NCI-H2107 treated with DMSO at 0.1 percent for 48 hours (cell line): ENCODE measurements at regions not wholly inside any gene's neighbourhood (a gene's known extent, or its start where the extent isn't known, plus 50 kb on each side); places are given as distances from the start of the nearest gene placed in this dataset.

Experiments
- DNase-seq: peaks from one replicate; lab custom pipeline; 2025; ENCODE audit not compliant: unreplicated experiment; lab: John Stamatoyannopoulos, UW

- DNase-seq, result no peak
These were observed 316.8 kb upstream of the TSHZ2 start for GRCh38 chr20:52655395-52655794.

DNA sequence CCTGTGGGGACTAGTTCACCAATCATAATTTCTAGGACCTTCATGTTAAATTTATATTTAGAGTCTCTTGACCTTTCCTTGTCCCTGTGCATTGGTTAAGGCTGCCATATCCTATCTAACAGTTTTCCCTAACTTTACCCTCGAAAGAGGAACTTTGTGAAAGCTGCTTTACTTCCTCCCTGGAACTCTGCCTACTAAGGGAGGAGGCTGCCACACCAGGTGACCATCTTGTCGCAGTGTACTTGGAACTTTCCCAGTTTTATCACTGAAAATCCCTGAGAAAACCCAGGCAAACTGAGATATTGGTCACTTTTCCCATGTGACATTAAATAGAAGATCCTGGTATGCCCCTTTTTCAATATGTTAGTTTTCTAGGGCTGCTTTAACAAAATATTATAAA lies 317.6 kb upstream of the TSHZ2 start:
- DNase-seq, result no peak

DNA sequence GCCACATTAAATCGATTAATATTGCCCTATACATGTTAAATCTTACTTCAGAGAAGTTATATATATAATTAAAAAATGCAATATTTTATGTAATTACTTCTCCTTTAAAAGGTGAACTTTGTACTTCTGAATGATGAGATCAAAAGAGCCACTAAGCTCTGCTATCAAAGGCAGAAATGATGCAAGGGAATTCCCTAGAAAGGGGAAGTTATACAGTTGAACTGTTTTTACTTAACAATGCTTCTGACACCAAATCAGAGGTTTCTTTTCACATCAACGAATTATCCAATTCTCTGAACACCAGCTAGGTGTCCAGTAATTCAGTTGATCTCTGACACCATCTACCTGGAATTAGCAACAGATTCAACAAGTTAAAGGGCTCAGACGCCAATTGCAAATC lies 319.9 kb upstream of the TSHZ2 start:
- no peak for DNase-seq

GRCh38 chr20:52649727-52650126 lies 322.4 kb upstream of the TSHZ2 start:
- DNase-seq, result no peak

DNA sequence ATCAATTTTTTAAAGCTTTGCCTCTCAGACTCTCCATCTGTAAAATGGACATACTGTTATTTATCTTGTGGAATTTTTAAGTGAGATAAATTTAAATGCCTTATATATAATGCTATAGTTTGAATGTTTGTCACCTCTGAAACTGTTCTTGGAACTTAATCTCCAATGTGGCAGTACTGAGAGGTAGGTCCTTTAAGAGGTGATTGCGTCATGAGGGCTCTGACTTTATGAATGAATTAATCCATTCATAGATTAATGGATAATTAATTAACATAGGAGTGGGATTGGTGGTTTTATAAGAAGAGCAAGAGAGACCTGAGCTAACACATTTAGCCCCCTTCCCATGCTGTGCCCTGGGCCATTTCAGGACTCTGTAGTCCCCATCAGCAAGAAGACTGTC lies 326.3 kb upstream of the TSHZ2 start:
- no peak for DNase-seq

- DNase-seq, result no peak
These were observed 329.1 kb upstream of the TSHZ2 start for GRCh38 chr20:52643034-52643433.

GRCh38 chr20:52637201-52637600 lies 335.0 kb upstream of the TSHZ2 start:
- no peak for DNase-seq

GRCh38 chr20:52631469-52631868 lies 340.7 kb upstream of the TSHZ2 start:
- DNase-seq, result no peak

DNA sequence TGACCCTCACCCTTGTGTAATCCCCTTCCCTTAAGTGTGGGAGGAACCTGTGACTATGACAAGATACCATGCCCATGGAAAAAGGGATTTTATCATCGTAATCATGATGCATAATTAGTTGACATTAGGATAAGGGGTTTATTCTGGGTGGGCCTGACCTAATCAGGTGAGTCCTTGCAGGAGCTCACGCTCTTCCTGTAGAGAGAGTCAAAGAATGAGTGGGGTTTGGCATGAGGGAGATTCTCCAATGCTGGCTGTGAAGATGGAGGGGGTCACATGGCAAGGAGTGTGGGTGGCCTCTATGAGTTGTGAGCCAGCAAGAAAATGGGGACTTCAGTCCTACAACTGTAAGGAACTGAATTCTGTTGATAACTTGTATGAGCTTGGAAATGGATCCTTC lies 342.0 kb upstream of the TSHZ2 start:
- DNase-seq, result no peak

GRCh38 chr20:52624281-52624680 lies 347.9 kb upstream of the TSHZ2 start:
- DNase-seq, result no peak

DNA sequence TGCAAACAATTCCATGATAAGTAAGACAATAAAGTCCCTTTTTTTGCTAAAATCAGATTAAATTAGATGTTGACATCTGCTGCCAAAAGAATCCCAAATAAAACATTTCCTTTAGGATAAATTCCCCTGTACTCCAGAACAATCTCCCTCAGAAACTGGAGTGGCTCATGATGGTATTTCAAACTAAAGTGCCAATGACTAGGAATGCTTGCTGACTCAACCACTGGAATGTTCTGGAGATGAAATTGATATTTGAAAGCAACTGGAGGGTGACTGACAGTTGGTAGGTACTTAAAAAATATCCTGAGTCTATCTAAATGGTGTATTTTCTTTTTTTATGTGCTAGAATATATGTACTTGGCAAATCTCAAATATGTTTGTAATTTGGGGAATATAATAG lies 350.1 kb upstream of the TSHZ2 start:
- no peak for DNase-seq

DNA sequence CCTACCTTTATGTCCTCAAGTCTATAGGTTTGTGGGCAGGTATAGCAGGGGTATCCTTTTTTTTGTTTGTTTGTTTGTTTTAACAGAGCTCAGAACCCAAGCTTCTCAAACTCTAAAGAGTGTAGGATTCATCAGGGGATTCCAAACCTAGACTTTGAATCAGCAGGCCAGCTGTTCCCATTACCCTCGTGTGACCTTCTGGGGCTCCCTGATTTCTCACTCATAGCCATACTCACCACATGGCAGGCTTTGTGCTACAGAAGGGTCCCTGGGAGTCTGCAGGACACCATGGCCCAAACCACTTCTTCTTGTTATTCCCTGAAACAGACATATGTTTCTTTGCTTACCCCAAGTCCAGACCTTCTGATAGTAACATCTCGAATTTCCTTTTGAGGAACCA lies 350.8 kb upstream of the TSHZ2 start:
- no peak for DNase-seq

- DNase-seq, result no peak
These were observed 352.5 kb upstream of the TSHZ2 start for GRCh38 chr20:52619671-52620070.

DNA sequence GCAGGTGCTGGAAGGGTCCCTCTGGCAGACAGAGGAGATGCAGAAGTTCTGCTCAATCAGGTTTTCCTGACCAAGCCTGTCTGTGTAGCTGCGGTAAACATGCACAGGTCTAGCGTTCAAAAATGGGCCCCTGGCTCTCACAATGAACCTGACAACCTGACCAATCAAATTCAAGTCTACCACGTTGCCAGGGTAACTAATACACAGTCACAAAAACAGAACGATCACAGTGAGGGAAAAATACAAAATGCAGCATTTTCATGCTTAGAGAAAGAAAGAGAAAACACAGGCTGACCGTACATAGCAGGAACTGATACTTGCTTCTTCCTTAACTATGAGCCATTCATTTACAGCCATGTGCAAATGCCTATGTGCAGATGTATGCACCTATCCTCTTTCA lies 353.1 kb upstream of the TSHZ2 start:
- no peak for DNase-seq

GRCh38 chr20:52616629-52617028 lies 355.5 kb upstream of the TSHZ2 start:
- DNase-seq, result no peak

- DNase-seq, result no peak
These were observed 357.9 kb upstream of the TSHZ2 start for GRCh38 chr20:52614051-52614863.

DNA sequence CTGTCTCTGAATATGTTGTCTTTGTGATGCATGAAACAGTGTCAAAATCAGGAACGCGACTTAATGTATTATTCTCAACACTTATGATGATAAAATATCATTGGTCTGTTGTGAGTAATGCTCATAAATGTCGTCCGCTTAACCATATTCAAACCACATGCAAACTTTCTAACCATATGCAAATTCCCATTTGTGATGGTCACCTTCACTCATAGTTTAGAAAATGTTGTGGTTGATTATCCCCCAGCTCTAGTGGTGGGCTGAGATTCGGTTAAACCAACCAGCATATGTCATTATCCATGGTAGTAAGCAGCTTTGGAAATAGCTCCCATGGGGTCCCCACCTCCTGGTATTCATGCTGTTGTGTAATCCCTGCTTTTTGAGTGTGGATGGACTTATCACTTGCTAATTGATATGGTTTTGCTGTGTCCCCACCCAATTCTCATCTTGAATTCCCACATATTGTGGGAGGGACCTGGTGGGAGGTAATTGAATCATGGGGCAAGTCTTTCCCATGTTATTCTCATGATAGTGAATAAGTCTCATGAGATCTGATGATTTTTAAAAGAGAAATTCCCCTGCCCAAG lies 360.0 kb upstream of the TSHZ2 start:
- DNase-seq, result no peak

DNA sequence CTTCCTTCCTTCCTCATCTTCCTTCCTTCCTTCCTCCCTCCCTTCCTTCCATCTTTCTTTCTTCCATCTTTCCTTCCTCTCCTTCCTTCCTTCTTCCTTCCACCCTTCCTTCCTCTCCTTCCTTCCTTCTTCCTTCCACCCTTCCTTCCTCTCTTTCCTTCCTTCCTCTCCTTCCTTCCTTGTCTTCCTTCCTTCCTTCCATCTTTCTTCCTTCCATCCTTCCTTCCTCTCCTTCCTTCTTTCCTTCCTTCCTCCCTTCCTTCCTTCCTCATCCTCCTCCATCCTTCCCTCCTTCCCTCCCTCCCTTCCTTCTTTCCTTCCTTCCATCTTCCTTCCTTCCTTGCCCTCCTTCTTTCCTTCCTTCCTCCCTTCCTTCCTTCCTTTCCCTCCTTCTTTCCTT lies 361.4 kb upstream of the TSHZ2 start:
- DNase-seq, result no peak

GRCh38 chr20:52601295-52601971 lies 370.7 kb upstream of the TSHZ2 start:
- no peak for DNase-seq

- no peak for DNase-seq
These were observed 375.9 kb upstream of the TSHZ2 start for GRCh38 chr20:52596256-52596655.

- DNase-seq, result no peak
These were observed 376.6 kb upstream of the TSHZ2 start for GRCh38 chr20:52595518-52595917.

- DNase-seq, result no peak
These were observed 378.5 kb upstream of the TSHZ2 start for GRCh38 chr20:52593654-52594053.
